ENCODE measurements at regions not wholly inside any gene's neighbourhood (a gene's known extent, or its start where the extent isn't known, plus 50 kb on each side); places are given as distances from the start of the nearest gene placed in this dataset.
A peak's percentile ranks its signal among the peaks of the same experiment; 100 is the strongest.

- peak overlapping the region; percentile 73 for H3K27ac Mint-ChIP-seq
- no peaks in the 10 kb centered on the region for H3K27me3 Mint-ChIP-seq (ENCODE audit: low read depth)
- no peak overlapping the region for H3K4me3 Mint-ChIP-seq
- H3K36me3 Mint-ChIP-seq, result peaks cover 6% of the 10 kb centered on the region
- H3K9me3 Mint-ChIP-seq, result peaks cover 17% of the 10 kb centered on the region
- DNase-seq (ENCODE audit: low spot score in 2 of 2, unreplicated experiment in 2 of 2), result no peak
- H3K4me1 Mint-ChIP-seq, result peaks cover 28% of the 10 kb centered on the region
- no peak for TF ChIP-seq CTCF (IDR thresholded peaks at IDR 0.05; ENCODE audit: unreplicated experiment)
Observed at GRCh38 chr1:224486801-224487583, 52.4 kb upstream of the WDR26 start.

GRCh38 chr1:224488806-224489499, 54.4 kb upstream of the WDR26 start:
- DNase-seq (ENCODE audit: low spot score in 2 of 2, unreplicated experiment in 2 of 2), result no peak
- no peak for TF ChIP-seq CTCF (IDR thresholded peaks at IDR 0.05; ENCODE audit: unreplicated experiment)
- H3K27ac Mint-ChIP-seq, result no peak overlapping the region
- H3K9me3 Mint-ChIP-seq, result peaks cover 13% of the 10 kb centered on the region
- no peaks in the 10 kb centered on the region for H3K27me3 Mint-ChIP-seq (ENCODE audit: low read depth)
- H3K4me3 Mint-ChIP-seq, result no peak overlapping the region
- H3K36me3 Mint-ChIP-seq, result peaks cover 6% of the 10 kb centered on the region
- peaks cover 28% of the 10 kb centered on the region for H3K4me1 Mint-ChIP-seq

GRCh38 chr1:224489534-224490365, 55.2 kb upstream of the WDR26 start:
- DNase-seq (ENCODE audit: low spot score in 2 of 2, unreplicated experiment in 2 of 2), result no peak
- H3K9me3 Mint-ChIP-seq, result peaks cover 9% of the 10 kb centered on the region
- no peaks in the 10 kb centered on the region for H3K27me3 Mint-ChIP-seq (ENCODE audit: low read depth)
- no peak for TF ChIP-seq CTCF (IDR thresholded peaks at IDR 0.05; ENCODE audit: unreplicated experiment)
- peaks cover 4% of the 10 kb centered on the region for H3K36me3 Mint-ChIP-seq
- H3K4me3 Mint-ChIP-seq, result no peak overlapping the region
- peaks cover 35% of the 10 kb centered on the region for H3K4me1 Mint-ChIP-seq
- H3K27ac Mint-ChIP-seq, result no peak overlapping the region

- no peaks in the 10 kb centered on the region for H3K27me3 Mint-ChIP-seq (ENCODE audit: low read depth)
- H3K27ac Mint-ChIP-seq, result no peak overlapping the region
- TF ChIP-seq CTCF (IDR thresholded peaks at IDR 0.05; ENCODE audit: unreplicated experiment), result no peak
- H3K9me3 Mint-ChIP-seq, result peaks cover 9% of the 10 kb centered on the region
- no peak for DNase-seq (ENCODE audit: low spot score in 2 of 2, unreplicated experiment in 2 of 2)
- H3K4me3 Mint-ChIP-seq, result no peak overlapping the region
- H3K36me3 Mint-ChIP-seq, result peaks cover 4% of the 10 kb centered on the region
- H3K4me1 Mint-ChIP-seq, result peaks cover 36% of the 10 kb centered on the region
Observed at GRCh38 chr1:224490549-224491537, 56.2 kb upstream of the WDR26 start.

- DNase-seq (ENCODE audit: low spot score in 2 of 2, unreplicated experiment in 2 of 2), result no peak
- H3K36me3 Mint-ChIP-seq, result peaks cover 8% of the 10 kb centered on the region
- no peak overlapping the region for H3K27ac Mint-ChIP-seq
- H3K4me3 Mint-ChIP-seq, result no peak overlapping the region
- no peaks in the 10 kb centered on the region for H3K27me3 Mint-ChIP-seq (ENCODE audit: low read depth)
- peaks cover 33% of the 10 kb centered on the region for H3K4me1 Mint-ChIP-seq
- TF ChIP-seq CTCF (IDR thresholded peaks at IDR 0.05; ENCODE audit: unreplicated experiment), result no peak
- H3K9me3 Mint-ChIP-seq, result peaks cover 14% of the 10 kb centered on the region
Observed at GRCh38 chr1:224492015-224492414, 57.4 kb upstream of the WDR26 start.
